ENCODE measurements at regions not wholly inside any gene's neighbourhood (a gene's known extent, or its start where the extent isn't known, plus 50 kb on each side); places are given as distances from the start of the nearest gene placed in this dataset.

DNA sequence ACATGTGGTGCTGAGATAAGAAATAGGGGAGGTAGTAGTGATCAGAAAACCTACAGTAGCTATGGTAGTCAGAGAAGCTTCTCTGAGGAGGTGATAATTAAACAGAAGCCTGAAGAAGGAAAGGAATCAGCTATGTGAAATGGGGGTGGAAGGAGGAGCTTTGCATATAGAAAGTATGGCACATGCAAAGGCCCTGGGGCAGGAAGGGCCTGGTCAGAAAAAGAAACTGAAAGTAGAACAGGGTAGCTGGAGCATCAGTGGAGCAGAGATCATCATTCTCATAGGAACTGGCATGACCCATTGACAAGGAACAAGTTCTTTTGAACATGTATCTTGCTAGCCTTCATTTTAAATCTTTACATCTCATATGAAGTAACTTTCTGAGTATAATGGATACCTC, 80.7 kb upstream of the ADRA1B start:
- TF ChIP-seq, protein P1, sequence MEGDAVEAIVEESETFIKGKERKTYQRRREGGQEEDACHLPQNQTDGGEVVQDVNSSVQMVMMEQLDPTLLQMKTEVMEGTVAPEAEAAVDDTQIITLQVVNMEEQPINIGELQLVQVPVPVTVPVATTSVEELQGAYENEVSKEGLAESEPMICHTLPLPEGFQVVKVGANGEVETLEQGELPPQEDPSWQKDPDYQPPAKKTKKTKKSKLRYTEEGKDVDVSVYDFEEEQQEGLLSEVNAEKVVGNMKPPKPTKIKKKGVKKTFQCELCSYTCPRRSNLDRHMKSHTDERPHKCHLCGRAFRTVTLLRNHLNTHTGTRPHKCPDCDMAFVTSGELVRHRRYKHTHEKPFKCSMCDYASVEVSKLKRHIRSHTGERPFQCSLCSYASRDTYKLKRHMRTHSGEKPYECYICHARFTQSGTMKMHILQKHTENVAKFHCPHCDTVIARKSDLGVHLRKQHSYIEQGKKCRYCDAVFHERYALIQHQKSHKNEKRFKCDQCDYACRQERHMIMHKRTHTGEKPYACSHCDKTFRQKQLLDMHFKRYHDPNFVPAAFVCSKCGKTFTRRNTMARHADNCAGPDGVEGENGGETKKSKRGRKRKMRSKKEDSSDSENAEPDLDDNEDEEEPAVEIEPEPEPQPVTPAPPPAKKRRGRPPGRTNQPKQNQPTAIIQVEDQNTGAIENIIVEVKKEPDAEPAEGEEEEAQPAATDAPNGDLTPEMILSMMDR (IDR thresholded peaks at IDR 0.05; ENCODE audit: poor library complexity): no peak
- no peak for TF ChIP-seq EZH2phosphoT487 (IDR thresholded peaks at IDR 0.05; ENCODE audit: low read depth, severe bottlenecking, unreplicated experiment)
- no peak for TF ChIP-seq EZH2 (IDR thresholded peaks at IDR 0.05; ENCODE audit: borderline replicate concordance)

All from hepatocyte (in vitro differentiated cells).